Kidney epithelial cell (primary cell): ENCODE measurements at regions not wholly inside any gene's neighbourhood (a gene's known extent, or its start where the extent isn't known, plus 50 kb on each side); places are given as distances from the start of the nearest gene placed in this dataset.

Experiments used
- DNase-seq: peaks from one replicate; pipeline ENCODE4 v3.0.0-alpha.2; 2010; ENCODE audit warnings: low read depth
- H3K27me3 ChIP-seq: 2 replicates; pipeline ENCODE4 v1.6.0; 2011; ENCODE audit warnings: low read length; ENCODE audit not compliant: control insufficient read depth, insufficient read depth
- H3K36me3 ChIP-seq: 2 replicates; pipeline ENCODE4 v1.5.1; 2011; ENCODE audit warnings: low read length; ENCODE audit not compliant: control insufficient read depth, insufficient read depth
- H3K4me3 ChIP-seq: 2 replicates; pipeline ENCODE4 v1.5.1; 2011; ENCODE audit warnings: low read depth, mild to moderate bottlenecking, control low read depth, low read length
- CTCF ChIP-seq: IDR thresholded peaks from 2 replicates; pipeline ENCODE4 v1.5.1; 2011; ENCODE audit warnings: mild to moderate bottlenecking, moderate library complexity, low read length, control low read depth, inconsistent platforms; ENCODE audit not compliant: insufficient read depth, poor library complexity, severe bottlenecking

DNA sequence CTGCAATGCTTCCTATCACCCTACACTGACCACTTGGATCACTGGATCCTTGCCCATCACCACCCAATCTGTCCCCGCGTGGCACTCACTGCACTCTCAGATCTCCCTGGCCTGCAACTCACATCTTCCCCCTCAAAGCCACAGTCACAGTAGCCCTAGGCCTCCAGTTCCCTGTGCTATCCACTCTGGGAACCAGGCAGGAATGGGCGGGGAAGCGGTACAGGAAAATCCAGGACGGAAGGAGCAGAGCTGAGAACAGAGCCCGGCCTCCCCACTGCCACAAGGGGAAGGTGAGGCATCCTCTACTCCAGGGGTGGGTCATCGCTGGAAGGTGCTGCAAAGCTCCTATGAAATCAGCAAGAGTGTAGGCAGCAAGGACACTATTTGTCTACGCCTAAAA, 102.6 kb downstream of the ESM1 start:
- TF ChIP-seq CTCF: no peak
- no peaks in the 10 kb centered on the region for H3K36me3 ChIP-seq
- no peak overlapping the region for H3K4me3 ChIP-seq
- no peak for DNase-seq
- H3K27me3 ChIP-seq: no peaks in the 10 kb centered on the region

GRCh38 chr5:54882101-54882500, 103.3 kb downstream of the ESM1 start:
- no peak for DNase-seq

DNA sequence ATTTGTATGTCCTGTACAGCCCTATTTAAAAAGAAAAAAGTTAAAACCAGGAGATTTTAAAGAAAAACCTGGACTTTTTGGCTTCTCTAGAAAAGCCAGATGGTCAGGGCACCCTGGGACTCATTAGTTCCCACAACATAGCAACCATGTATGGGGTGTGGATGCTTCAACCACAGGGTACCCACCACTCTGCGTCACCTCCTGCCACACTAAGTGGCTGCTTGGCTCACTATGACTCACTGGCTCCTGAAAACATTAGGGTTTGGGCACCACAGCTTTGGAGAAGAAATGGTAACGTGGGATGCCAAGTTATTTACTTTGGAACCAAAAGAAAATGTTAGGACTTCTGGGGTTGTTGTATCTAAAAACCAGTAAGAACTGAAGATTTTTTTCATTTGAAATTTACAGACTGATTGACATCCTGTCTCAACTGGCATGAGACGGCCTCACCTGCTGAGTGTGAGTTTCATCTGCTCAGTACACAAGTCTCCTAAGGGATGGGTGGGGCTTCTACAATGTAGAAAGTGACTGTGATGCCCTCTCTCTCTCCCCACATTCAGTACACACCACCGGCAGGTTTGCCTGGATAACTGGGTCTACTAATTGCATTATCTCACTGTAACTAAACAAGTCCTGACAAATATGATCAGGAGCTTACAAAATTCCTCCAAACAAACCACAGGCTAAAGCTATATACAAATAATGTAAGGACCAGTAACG, 103.9 kb downstream of the ESM1 start:
- no peak for DNase-seq

More at GRCh38 chr5:54882101-54882500, 103.3 kb downstream of the ESM1 start:
- H3K4me3 ChIP-seq: no peak overlapping the region
- H3K27me3 ChIP-seq: no peaks in the 10 kb centered on the region
- H3K36me3 ChIP-seq: no peaks in the 10 kb centered on the region
- TF ChIP-seq CTCF: no peak

DNA sequence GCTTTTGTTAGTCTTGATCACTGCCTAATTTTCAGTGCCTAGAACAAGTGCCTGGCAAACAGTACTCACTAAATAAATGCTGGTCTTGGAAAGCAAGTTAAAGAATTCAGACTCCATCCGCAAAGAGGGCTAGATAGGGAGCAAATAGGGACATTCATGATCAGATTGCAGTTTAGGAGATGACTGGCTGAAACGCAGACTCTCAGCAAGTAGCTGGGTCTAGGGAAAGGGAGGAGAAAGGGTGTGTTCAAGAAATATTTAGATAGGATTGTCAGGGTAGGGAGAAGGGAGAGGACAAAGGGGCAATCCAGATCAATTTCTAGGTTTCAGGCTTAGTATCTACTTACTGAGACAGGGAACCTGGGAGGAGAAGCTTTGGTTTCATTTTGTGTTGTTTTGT, 108.4 kb downstream of the ESM1 start:
- DNase-seq: no peak

More for the DNA sequence above, 103.9 kb downstream of the ESM1 start:
- Histone ChIP-seq H3K36me3 (no peaks in the 10 kb centered on the region), H3K27me3 (no peaks in the 10 kb centered on the region), H3K4me3 (no peak overlapping the region)
- TF ChIP-seq CTCF: no peak

GRCh38 chr5:54876556-54876955, 108.8 kb downstream of the ESM1 start:
- no peak for TF ChIP-seq CTCF
- Histone ChIP-seq H3K4me3 (no peak overlapping the region), H3K36me3 (no peaks in the 10 kb centered on the region), H3K27me3 (no peaks in the 10 kb centered on the region)
- DNase-seq: no peak

More for the DNA sequence above, 108.4 kb downstream of the ESM1 start:
- TF ChIP-seq CTCF: no peak
- no peaks in the 10 kb centered on the region for H3K27me3 ChIP-seq
- H3K4me3 ChIP-seq: no peak overlapping the region
- no peaks in the 10 kb centered on the region for H3K36me3 ChIP-seq
